SU-DHL-6 (cell line): ENCODE measurements at regions not wholly inside any gene's neighbourhood (a gene's known extent, or its start where the extent isn't known, plus 50 kb on each side); places are given as distances from the start of the nearest gene placed in this dataset.

Experiments used
- H2AFZ ChIP-seq: fragments of 200-600 bp; sonication (generic); 2 replicates; pipeline ENCODE4 v1.6.1; 2014; ENCODE audit warnings: low read depth, mild to moderate bottlenecking, moderate library complexity, mixed read lengths, antibody characterized with exemption, low read length; ENCODE audit not compliant: severe bottlenecking
- H3F3A ChIP-seq: fragments of 200-600 bp; shearing (Covaris generic); 2 replicates; pipeline ENCODE4 v1.6.0; 2016; ENCODE audit warnings: antibody characterized with exemption, mild to moderate bottlenecking; ENCODE audit not compliant: insufficient read depth
- H3K27ac ChIP-seq: fragments of 200-600 bp; sonication (generic); 2 replicates; pipeline ENCODE4 v1.5.1; 2016; ENCODE audit warnings: low read depth, mild to moderate bottlenecking, low read length, moderate library complexity, mixed read lengths
- H3K27me3 ChIP-seq: fragments of 200-600 bp; sonication (generic), shearing (Covaris generic); 2 replicates; pipeline ENCODE4 v1.6.0; 2014; ENCODE audit warnings: mild to moderate bottlenecking, low read length
- H3K36me3 ChIP-seq: fragments of 200-600 bp; sonication (generic); 2 replicates; pipeline ENCODE4 v1.6.1; 2014; ENCODE audit warnings: mild to moderate bottlenecking, low read length, mixed read lengths
- H3K4me2 ChIP-seq: fragments of 300-600, 200-600 bp; shearing (Covaris generic), sonication (generic); 2 replicates; pipeline ENCODE4 v1.6.0; 2014; ENCODE audit warnings: low read length, low read depth, mild to moderate bottlenecking; ENCODE audit not compliant: poor library complexity, severe bottlenecking
- H3K4me3 ChIP-seq: fragments of 200-600 bp; sonication (generic); 2 replicates; pipeline ENCODE4 v1.5.1; 2014; ENCODE audit warnings: antibody characterized with exemption, low read length, mild to moderate bottlenecking, mixed read lengths; ENCODE audit not compliant: insufficient read depth, poor library complexity, severe bottlenecking
- H3K79me2 ChIP-seq: fragments of 200-600 bp; sonication (generic); 2 replicates; pipeline ENCODE4 v1.6.1; 2014; ENCODE audit warnings: mild to moderate bottlenecking, low read length, moderate library complexity; ENCODE audit not compliant: insufficient read depth
- H3K9ac ChIP-seq: fragments of 200-600 bp; sonication (generic); 2 replicates; pipeline ENCODE4 v1.7.0; 2014; ENCODE audit warnings: mild to moderate bottlenecking, low read length
- H3K9me2 ChIP-seq: fragments of 200-600 bp; sonication (generic); replicated peaks from 2 replicates; pipeline ENCODE4 v1.6.1; 2014; ENCODE audit warnings: low read length; ENCODE audit not compliant: insufficient read depth
- H3K9me3 ChIP-seq: fragments of 200-600 bp; sonication (generic); 2 replicates; pipeline ENCODE4 v1.6.1; 2014; ENCODE audit warnings: low read length, mixed read lengths; ENCODE audit not compliant: insufficient read depth
- H4K20me1 ChIP-seq: fragments of 200-600 bp; sonication (generic); 2 replicates; pipeline ENCODE4 v1.6.1; 2014; ENCODE audit warnings: low read depth, mild to moderate bottlenecking, antibody characterized with exemption, low read length, moderate library complexity, mixed read lengths
- EZH2phosphoT487 ChIP-seq: fragments of 200-600 bp; sonication (generic), shearing (Covaris generic); conservative IDR thresholded peaks from 2 replicates; pipeline ENCODE4 v1.6.1; 2018; ENCODE audit warnings: mild to moderate bottlenecking, antibody characterized with exemption, low read length, moderate library complexity, mixed read lengths
- TF ChIP-seq, protein P1 (sequence below): fragments of 200-600 bp; sonication (generic); IDR thresholded peaks from one replicate; pipeline ENCODE4 v1.5.1; 2017; ENCODE audit warnings: antibody characterized with exemption, mild to moderate bottlenecking, low read length, moderate library complexity; ENCODE audit not compliant: insufficient read depth, poor library complexity, severe bottlenecking

- no peaks in the 10 kb centered on the region for H3F3A ChIP-seq
- no peaks in the 10 kb centered on the region for H3K27me3 ChIP-seq
- no peaks in the 10 kb centered on the region for H4K20me1 ChIP-seq
- H3K9ac ChIP-seq, result no peak overlapping the region
- H3K4me3 ChIP-seq, result no peak overlapping the region
- no peak overlapping the region for H3K4me2 ChIP-seq
- TF ChIP-seq, protein P1, sequence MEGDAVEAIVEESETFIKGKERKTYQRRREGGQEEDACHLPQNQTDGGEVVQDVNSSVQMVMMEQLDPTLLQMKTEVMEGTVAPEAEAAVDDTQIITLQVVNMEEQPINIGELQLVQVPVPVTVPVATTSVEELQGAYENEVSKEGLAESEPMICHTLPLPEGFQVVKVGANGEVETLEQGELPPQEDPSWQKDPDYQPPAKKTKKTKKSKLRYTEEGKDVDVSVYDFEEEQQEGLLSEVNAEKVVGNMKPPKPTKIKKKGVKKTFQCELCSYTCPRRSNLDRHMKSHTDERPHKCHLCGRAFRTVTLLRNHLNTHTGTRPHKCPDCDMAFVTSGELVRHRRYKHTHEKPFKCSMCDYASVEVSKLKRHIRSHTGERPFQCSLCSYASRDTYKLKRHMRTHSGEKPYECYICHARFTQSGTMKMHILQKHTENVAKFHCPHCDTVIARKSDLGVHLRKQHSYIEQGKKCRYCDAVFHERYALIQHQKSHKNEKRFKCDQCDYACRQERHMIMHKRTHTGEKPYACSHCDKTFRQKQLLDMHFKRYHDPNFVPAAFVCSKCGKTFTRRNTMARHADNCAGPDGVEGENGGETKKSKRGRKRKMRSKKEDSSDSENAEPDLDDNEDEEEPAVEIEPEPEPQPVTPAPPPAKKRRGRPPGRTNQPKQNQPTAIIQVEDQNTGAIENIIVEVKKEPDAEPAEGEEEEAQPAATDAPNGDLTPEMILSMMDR, result no peak
- no peak for TF ChIP-seq EZH2phosphoT487
- H3K79me2 ChIP-seq, result no peaks in the 10 kb centered on the region
- H3K27ac ChIP-seq, result no peak overlapping the region
- H2AFZ ChIP-seq, result no peak overlapping the region
- H3K36me3 ChIP-seq, result no peaks in the 10 kb centered on the region
- H3K9me3 ChIP-seq, result no peaks in the 10 kb centered on the region
- no peaks in the 10 kb centered on the region for H3K9me2 ChIP-seq
Measured at GRCh38 chr18:68499141-68499540, 215.8 kb downstream of the TMX3 start.

GRCh38 chr18:68498636-68499035, 216.3 kb downstream of the TMX3 start:
- no peaks in the 10 kb centered on the region for H4K20me1 ChIP-seq
- H3K27ac ChIP-seq, result no peak overlapping the region
- H3K4me3 ChIP-seq, result no peak overlapping the region
- H3K4me2 ChIP-seq, result no peak overlapping the region
- H3K27me3 ChIP-seq, result no peaks in the 10 kb centered on the region
- no peaks in the 10 kb centered on the region for H3K79me2 ChIP-seq
- no peaks in the 10 kb centered on the region for H3K9me2 ChIP-seq
- no peak overlapping the region for H3K9ac ChIP-seq
- H3F3A ChIP-seq, result no peaks in the 10 kb centered on the region
- no peak overlapping the region for H2AFZ ChIP-seq
- no peak for TF ChIP-seq EZH2phosphoT487
- TF ChIP-seq, protein P1, result no peak
- H3K9me3 ChIP-seq, result no peaks in the 10 kb centered on the region
- no peaks in the 10 kb centered on the region for H3K36me3 ChIP-seq

DNA sequence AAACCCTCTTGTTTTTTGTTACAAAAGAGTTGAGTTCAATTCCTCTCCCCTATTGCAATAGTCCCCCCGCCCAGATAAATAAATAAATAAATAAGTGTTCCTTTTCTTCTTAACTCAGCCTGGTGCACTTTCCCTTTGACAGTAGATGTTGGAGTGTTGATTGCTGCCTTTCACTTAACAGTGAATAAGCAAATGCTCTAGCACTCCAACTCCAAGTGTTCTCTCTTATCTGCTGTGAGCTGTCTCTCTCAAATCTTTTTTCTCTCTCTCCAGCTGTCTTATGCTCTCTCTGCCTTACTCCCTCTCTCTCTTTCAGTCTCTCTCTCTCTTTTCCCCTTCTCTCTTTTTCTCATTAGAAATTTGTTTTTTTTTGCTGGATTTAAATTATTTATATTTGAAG, 216.7 kb downstream of the TMX3 start:
- Histone ChIP-seq H4K20me1 (no peaks in the 10 kb centered on the region), H3K27me3 (no peaks in the 10 kb centered on the region), H3K4me2 (no peak overlapping the region), H3K4me3 (no peak overlapping the region), H3K9ac (no peak overlapping the region), H3K79me2 (no peaks in the 10 kb centered on the region), H2AFZ (no peak overlapping the region), H3K27ac (no peak overlapping the region), H3K9me2 (no peaks in the 10 kb centered on the region), H3K9me3 (no peaks in the 10 kb centered on the region), H3F3A (no peaks in the 10 kb centered on the region), H3K36me3 (no peaks in the 10 kb centered on the region)
- TF ChIP-seq, protein P1, result no peak
- no peak for TF ChIP-seq EZH2phosphoT487
